ENCODE measurements at regions not wholly inside any gene's neighbourhood (a gene's known extent, or its start where the extent isn't known, plus 50 kb on each side); places are given as distances from the start of the nearest gene placed in this dataset.

DNA sequence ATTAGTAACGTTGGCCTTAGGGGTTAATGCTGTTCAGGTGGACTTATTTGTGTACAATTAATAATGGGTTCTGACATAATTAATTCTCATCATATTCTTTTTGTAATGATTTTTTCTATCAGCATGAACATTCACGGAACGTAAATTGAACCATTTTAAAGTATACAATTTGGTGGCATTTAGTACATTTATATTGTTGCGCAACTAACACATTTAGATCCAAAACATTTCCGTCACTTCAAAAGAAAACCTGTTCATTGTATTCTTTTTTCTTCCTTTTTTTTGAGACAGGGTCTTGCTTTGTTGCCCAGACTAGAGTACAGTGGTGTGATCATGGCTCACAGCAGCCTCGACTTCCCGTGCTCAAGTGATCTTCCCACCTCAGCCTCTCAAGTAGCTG lies 65.8 kb downstream of the BOD1L2 start:
- no peak overlapping the region for H4K8ac ChIP-seq (ENCODE audit: low read depth in 2 of 2, low read length in 2 of 2)
- no peak overlapping the region for H4K91ac ChIP-seq (ENCODE audit: insufficient read depth, low read depth, low read length)
- dilution Hi-C loops (cut with HindIII; ENCODE audit: low sequenced_read_pairs, unreplicated experiment) (no loop called here), intact Hi-C loops (cut with micrococcal nuclease) (loop anchor here (10.0 kb wide), 2 partner anchors 348 to 468 kb away; no protein-coding TSS in a partner anchor), in situ Hi-C loops (cut with MboI; ENCODE audit: low sequenced_read_pairs) (no loop called here)
- H3K14ac ChIP-seq (replicated peaks; ENCODE audit: low read depth, low read length): no peak overlapping the region
- no peaks in the 10 kb centered on the region for H4K20me1 ChIP-seq (ENCODE audit: insufficient read depth, low read length)
- no peak overlapping the region for H2BK15ac ChIP-seq (ENCODE audit: low read depth, low read length)
- no peak overlapping the region for H2AFZ ChIP-seq (replicated peaks; ENCODE audit: low read length, poor library complexity)
- H3K9me1 ChIP-seq (ENCODE audit: insufficient read depth, low read length): no peaks in the 10 kb centered on the region
- no peak overlapping the region for H3K27ac ChIP-seq (ENCODE audit: insufficient read depth, low read length)
- no peaks in the 10 kb centered on the region for H3K4me1 ChIP-seq (ENCODE audit: control insufficient read depth, insufficient read depth, low read length)
- ChIA-PET CTCF (no interaction called here), POLR2A (ENCODE audit: unreplicated experiment) (no interaction called here)
- no peak overlapping the region for H3K4me2 ChIP-seq (ENCODE audit: low read depth, low read length)
- BruUV-seq (replicated peaks): no TSS peak
- H3K23ac ChIP-seq (ENCODE audit: low read depth, low read length): no peak overlapping the region
- H3K18ac ChIP-seq (ENCODE audit: low read depth, low read length): no peak overlapping the region
- no peaks in the 10 kb centered on the region for H3K79me1 ChIP-seq (ENCODE audit: low read depth in 1 of 2, low read length in 2 of 2)
- H2BK20ac ChIP-seq (ENCODE audit: low read depth, low read length): no peak overlapping the region
- no peak overlapping the region for H2BK5ac ChIP-seq (ENCODE audit: low read depth, low read length, poor library complexity, severe bottlenecking)
- WGBS, 2 experiments (ENCODE audit: extremely low coverage in 2 of 2, insufficient read length in 1 of 2): no CpG with 5 or more reads among the region's 7 CpGs
- no peaks in the 10 kb centered on the region for H3K36me3 ChIP-seq (ENCODE audit: control insufficient read depth, insufficient read depth, low read length)
- peaks cover 5% of the 10 kb centered on the region for H3K27me3 ChIP-seq (ENCODE audit: control insufficient read depth, insufficient read depth, low read length)
- H2AK5ac ChIP-seq (ENCODE audit: low read depth, low read length): no peak overlapping the region
- no peak overlapping the region for H2AK9ac ChIP-seq (replicated peaks; ENCODE audit: low read depth, low read length, poor library complexity)
- TF ChIP-seq, protein P1, sequence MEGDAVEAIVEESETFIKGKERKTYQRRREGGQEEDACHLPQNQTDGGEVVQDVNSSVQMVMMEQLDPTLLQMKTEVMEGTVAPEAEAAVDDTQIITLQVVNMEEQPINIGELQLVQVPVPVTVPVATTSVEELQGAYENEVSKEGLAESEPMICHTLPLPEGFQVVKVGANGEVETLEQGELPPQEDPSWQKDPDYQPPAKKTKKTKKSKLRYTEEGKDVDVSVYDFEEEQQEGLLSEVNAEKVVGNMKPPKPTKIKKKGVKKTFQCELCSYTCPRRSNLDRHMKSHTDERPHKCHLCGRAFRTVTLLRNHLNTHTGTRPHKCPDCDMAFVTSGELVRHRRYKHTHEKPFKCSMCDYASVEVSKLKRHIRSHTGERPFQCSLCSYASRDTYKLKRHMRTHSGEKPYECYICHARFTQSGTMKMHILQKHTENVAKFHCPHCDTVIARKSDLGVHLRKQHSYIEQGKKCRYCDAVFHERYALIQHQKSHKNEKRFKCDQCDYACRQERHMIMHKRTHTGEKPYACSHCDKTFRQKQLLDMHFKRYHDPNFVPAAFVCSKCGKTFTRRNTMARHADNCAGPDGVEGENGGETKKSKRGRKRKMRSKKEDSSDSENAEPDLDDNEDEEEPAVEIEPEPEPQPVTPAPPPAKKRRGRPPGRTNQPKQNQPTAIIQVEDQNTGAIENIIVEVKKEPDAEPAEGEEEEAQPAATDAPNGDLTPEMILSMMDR (conservative IDR thresholded peaks at IDR 0.05; ENCODE audit: low read depth, low read length): no peak
- TF ChIP-seq CEBPB (IDR thresholded peaks at IDR 0.05; ENCODE audit: low read depth, low read length): peak; percentile 87
- no peak overlapping the region for H3K56ac ChIP-seq (ENCODE audit: extremely low read depth, insufficient read depth, low read length)
- no peak overlapping the region for H4K5ac ChIP-seq (ENCODE audit: low read depth, low read length)
- no peak overlapping the region for H3K4ac ChIP-seq (ENCODE audit: low read depth, low read length)
- no peak overlapping the region for H3K9ac ChIP-seq (ENCODE audit: low read depth, low read length)
- no peaks in the 10 kb centered on the region for H3K9me3 ChIP-seq (ENCODE audit: control insufficient read depth, insufficient read depth, low read length)
- DNase-seq (no peak), ATAC-seq (ENCODE audit: low read depth) (no peak)
- no peak overlapping the region for H3K4me3 ChIP-seq (ENCODE audit: insufficient read depth, low read depth, low read length)
- H2BK120ac ChIP-seq (ENCODE audit: low read depth, low read length): no peak overlapping the region

All from IMR-90 (cell line).